Right atrium auricular region (tissue), 2 donors: ENCODE measurements at regions not wholly inside any gene's neighbourhood (a gene's known extent, or its start where the extent isn't known, plus 50 kb on each side); places are given as distances from the start of the nearest gene placed in this dataset.

Experiments
- DNase-seq: peaks from one replicate; pipeline ENCODE4 v3.0.0-alpha.2; 2019; ENCODE audit warnings: low spot score
- H3K27ac ChIP-seq, 2 donors: fragments of 200-600 bp; sonication (generic); 1 replicate in 1 of 2; 2 replicates in 1 of 2; pipeline ENCODE4 v1.5.1; 2016 to 2019
- H3K27me3 ChIP-seq, 2 donors: fragments of 200-600 bp; sonication (generic); one replicate each; pipeline versions ENCODE4 v1.5.1 to v1.6.0; 2017 to 2019
- H3K36me3 ChIP-seq: fragments of 200-600 bp; sonication (generic); one replicate; pipeline ENCODE4 v1.5.1; 2016
- H3K4me1 ChIP-seq, 2 donors: fragments of 200-600 bp; sonication (generic); one replicate each; pipeline versions ENCODE4 v1.5.1 to v1.6.0; 2017 to 2019
- H3K4me3 ChIP-seq, 2 donors: fragments of 200-600 bp; sonication (generic); 1 replicate in 1 of 2; 2 replicates in 1 of 2; pipeline ENCODE4 v1.5.1; 2017 to 2019; ENCODE audit warnings: mild to moderate bottlenecking in 1 of 2, moderate library complexity in 1 of 2
- H3K9me3 ChIP-seq, 2 donors: fragments of 200-600 bp; sonication (generic); one replicate each; pipeline ENCODE4 v1.5.1; 2019
- CTCF ChIP-seq, 2 donors: fragments of 200-600 bp; sonication (generic); IDR thresholded peaks; one replicate each; pipeline ENCODE4 v1.5.1; 2019; ENCODE audit warnings: antibody characterized with exemption in 2 of 2

- DNase-seq: no peak
- Histone ChIP-seq H3K36me3 (no peaks in the 10 kb centered on the region), H3K27me3 (no peaks in the 10 kb centered on the region), H3K27ac (no peak overlapping the region), H3K4me3 (no peak overlapping the region), H3K9me3 (no peaks in the 10 kb centered on the region), H3K4me1 (peaks cover 0 to 24% of the 10 kb centered on the region in 2 donors)
- no peak for TF ChIP-seq CTCF (IDR thresholded peaks at IDR 0.05)
Observed at GRCh38 chr2:62296832-62297623, 101.1 kb downstream of the B3GNT2 start.

GRCh38 chr2:62296034-62296831 lies 100.3 kb downstream of the B3GNT2 start:
- no peaks in the 10 kb centered on the region for H3K36me3 ChIP-seq
- no peak for TF ChIP-seq CTCF (IDR thresholded peaks at IDR 0.05)
- DNase-seq: no peak

GRCh38 chr2:62293490-62294271 lies 97.8 kb downstream of the B3GNT2 start:
- DNase-seq: peak; percentile 66
- Histone ChIP-seq H3K27ac (peak overlapping the region; percentile 35 to 41), H3K9me3 (no peaks in the 10 kb centered on the region), H3K27me3 (no peaks in the 10 kb centered on the region), H3K4me1 (peaks cover 0 to 28% of the 10 kb centered on the region in 2 donors), H3K4me3 (no peak overlapping the region), H3K36me3 (no peaks in the 10 kb centered on the region)
- no peak for TF ChIP-seq CTCF (IDR thresholded peaks at IDR 0.05)

More at GRCh38 chr2:62296034-62296831, 100.3 kb downstream of the B3GNT2 start:
- Histone ChIP-seq H3K9me3 (no peaks in the 10 kb centered on the region), H3K27me3 (no peaks in the 10 kb centered on the region), H3K4me1 (peaks cover 0 to 26% of the 10 kb centered on the region in 2 donors), H3K4me3 (no peak overlapping the region), H3K27ac (no peak overlapping the region)

GRCh38 chr2:62293151-62293489 lies 97.2 kb downstream of the B3GNT2 start:
- H3K27ac ChIP-seq: peak overlapping the region; percentile 35 to 41
- DNase-seq: no peak
- H3K36me3 ChIP-seq: no peaks in the 10 kb centered on the region
- H3K4me3 ChIP-seq: no peak overlapping the region
- H3K27me3 ChIP-seq: no peaks in the 10 kb centered on the region
- peaks cover 0 to 34% of the 10 kb centered on the region in 2 donors for H3K4me1 ChIP-seq
- no peak for TF ChIP-seq CTCF (IDR thresholded peaks at IDR 0.05)
- H3K9me3 ChIP-seq: no peaks in the 10 kb centered on the region

- H3K27me3 ChIP-seq: no peaks in the 10 kb centered on the region
- H3K36me3 ChIP-seq: no peaks in the 10 kb centered on the region
- H3K27ac ChIP-seq: no peak overlapping the region
- DNase-seq: no peak
- no peaks in the 10 kb centered on the region for H3K9me3 ChIP-seq
- no peak for TF ChIP-seq CTCF (IDR thresholded peaks at IDR 0.05)
- H3K4me1 ChIP-seq: peaks cover 0 to 39% of the 10 kb centered on the region in 2 donors
- H3K4me3 ChIP-seq: no peak overlapping the region
Observed at GRCh38 chr2:62292190-62292589, 96.3 kb downstream of the B3GNT2 start.
